ENCODE measurements at regions not wholly inside any gene's neighbourhood (a gene's known extent, or its start where the extent isn't known, plus 50 kb on each side); places are given as distances from the start of the nearest gene placed in this dataset.

- TF ChIP-seq CTCF (conservative IDR thresholded peaks at IDR 0.05; ENCODE audit: low read length) (no peak), EZH2phosphoT487 (IDR thresholded peaks at IDR 0.05; ENCODE audit: borderline replicate concordance, low read depth, low read length) (no peak)
These were observed 89.5 kb downstream of the LSM5 start for GRCh38 chr7:32400676-32401075.
